GM21390 (cell line): ENCODE measurements at regions not wholly inside any gene's neighbourhood (a gene's known extent, or its start where the extent isn't known, plus 50 kb on each side); places are given as distances from the start of the nearest gene placed in this dataset.

Experiments
- ATAC-seq: cut with Tn5 transposase; IDR thresholded peaks from one replicate; pipeline ENCODE4 v1.9.1; 2021; ENCODE audit not compliant: unreplicated experiment

DNA sequence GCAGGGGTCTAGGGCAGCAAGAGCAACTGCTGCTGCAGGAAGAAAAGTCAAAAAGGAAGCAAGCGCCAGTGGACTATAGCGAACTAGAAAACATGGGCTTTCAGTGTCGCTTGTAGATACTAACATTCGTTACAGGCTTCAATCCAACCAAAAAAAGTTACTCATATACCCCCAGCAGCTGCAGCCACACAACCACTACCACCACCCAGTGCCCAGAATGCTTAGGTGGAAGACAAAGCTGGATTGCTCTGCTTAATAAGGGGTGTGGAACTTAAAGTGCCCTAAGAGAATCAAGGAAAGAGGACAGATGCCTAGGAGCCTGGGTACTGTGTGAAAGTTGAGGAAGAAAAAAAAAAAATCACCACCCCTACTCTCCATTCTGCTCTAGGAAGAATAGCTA lies 203.6 kb downstream of the ELAVL2 start:
- ATAC-seq, result no peak

DNA sequence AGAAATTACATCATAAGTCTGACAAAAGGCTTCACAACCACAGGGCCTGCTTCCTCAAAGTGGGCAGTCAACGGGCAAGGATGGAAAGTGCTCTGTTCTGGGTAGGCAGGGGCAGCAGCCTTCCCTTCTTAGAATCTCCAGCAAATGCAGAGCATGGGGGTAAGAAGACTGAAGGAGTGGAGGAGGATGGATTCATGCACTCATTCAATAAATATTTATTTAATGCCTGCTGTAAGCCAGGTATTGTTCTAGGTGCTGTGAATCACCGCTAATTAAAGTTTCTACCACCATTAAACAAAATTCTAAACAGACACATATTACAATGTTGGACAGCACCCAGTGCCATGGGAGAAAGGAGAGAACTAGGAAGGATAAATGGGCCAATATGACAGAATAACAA lies 195.6 kb downstream of the ELAVL2 start:
- no peak for ATAC-seq

DNA sequence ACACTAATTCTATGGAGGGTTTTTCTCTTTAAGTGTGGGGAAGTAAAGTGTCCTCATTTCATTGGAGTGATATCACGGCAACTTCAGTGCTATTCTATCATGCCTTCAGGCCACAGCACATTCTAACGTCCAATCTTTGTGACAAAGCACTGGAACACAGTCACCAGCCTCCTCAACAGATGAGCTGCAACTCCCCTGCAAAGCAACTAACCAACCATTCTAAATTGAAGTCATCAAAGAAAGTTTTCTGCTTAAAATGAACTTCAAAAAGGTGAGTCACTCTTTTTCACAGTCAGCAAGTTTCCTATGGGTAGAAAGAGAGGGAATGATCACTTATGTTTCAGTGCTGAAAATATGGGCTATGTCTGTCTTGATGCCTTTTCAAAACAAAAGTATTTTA lies 190.8 kb downstream of the ELAVL2 start:
- ATAC-seq, result no peak

DNA sequence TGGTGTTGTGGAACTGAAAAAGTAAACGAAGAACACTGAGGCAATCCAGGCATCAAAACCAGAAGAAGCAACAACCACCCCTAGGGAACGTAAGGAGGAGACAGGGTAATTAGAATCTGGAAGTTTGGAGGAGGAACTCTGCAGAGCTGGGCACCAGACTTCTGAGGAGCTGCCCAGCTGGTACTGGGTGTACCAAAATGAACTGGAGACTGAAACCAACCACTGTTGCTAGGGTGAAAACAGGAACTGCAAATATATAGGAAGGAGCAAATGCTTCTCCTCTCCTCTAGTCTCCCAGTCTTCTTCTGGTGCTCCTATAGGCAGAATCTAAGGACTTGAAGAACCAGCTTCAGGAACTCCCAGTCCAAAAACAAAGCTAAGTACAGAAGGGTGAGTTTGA lies 189.8 kb downstream of the ELAVL2 start:
- no peak for ATAC-seq

DNA sequence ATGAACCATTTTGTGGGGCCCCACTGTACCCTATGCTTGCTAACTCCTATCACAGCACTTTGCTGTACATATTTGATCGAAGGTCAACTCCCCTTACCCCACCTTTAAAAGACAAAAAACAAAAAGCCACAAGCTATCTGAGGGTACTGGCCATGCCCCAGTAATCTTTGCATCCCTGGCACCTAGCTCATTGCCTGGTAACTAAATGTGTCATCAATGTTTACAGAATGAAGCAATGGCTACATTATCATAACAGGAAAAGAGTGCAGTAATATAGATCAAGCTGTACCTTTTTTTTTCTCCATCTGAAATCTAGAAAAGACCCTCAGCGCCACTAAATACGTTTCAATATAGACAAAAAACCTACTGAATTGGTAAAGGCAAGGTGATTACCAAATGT lies 188.0 kb downstream of the ELAVL2 start:
- ATAC-seq, result no peak

DNA sequence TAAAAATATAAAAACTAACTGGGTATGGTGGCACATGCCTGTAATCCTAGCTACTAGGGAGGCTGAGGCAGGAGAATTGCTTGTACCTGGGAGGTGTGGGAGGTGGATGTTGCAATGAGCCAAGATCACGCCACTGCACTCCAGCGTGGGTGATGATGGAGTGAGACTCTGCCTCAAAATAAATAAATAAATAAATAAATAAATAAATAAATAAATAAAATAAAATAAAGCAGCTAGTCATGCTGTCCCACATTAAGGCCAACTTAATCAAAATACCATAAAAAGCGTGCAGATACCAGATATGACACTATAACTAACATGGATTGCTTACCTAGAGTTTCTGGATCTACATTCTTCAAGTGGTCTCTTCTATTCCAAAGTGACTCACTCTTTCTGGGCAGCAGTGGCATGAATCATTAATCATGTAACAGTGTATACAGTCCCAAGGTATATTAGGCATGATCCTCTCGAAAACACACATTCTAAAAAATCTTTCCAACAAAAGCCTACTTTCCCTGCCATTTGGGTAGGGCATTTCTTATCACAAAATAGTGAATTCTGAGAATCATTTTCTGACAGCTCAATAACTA lies 187.1 kb downstream of the ELAVL2 start:
- ATAC-seq, result no peak
